ENCODE measurements at regions not wholly inside any gene's neighbourhood (a gene's known extent, or its start where the extent isn't known, plus 50 kb on each side); places are given as distances from the start of the nearest gene placed in this dataset.

- no peak overlapping the region for H3K4me2 ChIP-seq (ENCODE audit: low read depth, low read length)
- no peaks in the 10 kb centered on the region for H3K79me2 ChIP-seq (ENCODE audit: low read length)
- H3K4me1 ChIP-seq (ENCODE audit: low read length): no peaks in the 10 kb centered on the region
- no peaks in the 10 kb centered on the region for H3K36me3 ChIP-seq (replicated peaks; ENCODE audit: insufficient read depth, low read length)
- H3K9ac ChIP-seq (ENCODE audit: low read length): no peak overlapping the region
- H3K27me3 ChIP-seq (replicated peaks; ENCODE audit: insufficient read depth, low read length): no peaks in the 10 kb centered on the region
- no peak overlapping the region for H3K4me3 ChIP-seq (ENCODE audit: low read length)
- DNase-seq: no peak
- TF ChIP-seq, protein P1, sequence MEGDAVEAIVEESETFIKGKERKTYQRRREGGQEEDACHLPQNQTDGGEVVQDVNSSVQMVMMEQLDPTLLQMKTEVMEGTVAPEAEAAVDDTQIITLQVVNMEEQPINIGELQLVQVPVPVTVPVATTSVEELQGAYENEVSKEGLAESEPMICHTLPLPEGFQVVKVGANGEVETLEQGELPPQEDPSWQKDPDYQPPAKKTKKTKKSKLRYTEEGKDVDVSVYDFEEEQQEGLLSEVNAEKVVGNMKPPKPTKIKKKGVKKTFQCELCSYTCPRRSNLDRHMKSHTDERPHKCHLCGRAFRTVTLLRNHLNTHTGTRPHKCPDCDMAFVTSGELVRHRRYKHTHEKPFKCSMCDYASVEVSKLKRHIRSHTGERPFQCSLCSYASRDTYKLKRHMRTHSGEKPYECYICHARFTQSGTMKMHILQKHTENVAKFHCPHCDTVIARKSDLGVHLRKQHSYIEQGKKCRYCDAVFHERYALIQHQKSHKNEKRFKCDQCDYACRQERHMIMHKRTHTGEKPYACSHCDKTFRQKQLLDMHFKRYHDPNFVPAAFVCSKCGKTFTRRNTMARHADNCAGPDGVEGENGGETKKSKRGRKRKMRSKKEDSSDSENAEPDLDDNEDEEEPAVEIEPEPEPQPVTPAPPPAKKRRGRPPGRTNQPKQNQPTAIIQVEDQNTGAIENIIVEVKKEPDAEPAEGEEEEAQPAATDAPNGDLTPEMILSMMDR (IDR thresholded peaks at IDR 0.05; ENCODE audit: low read length): no peak
- TF ChIP-seq EZH2phosphoT487 (IDR thresholded peaks at IDR 0.05; ENCODE audit: low read length) (no peak), EZH2 (optimal IDR thresholded peaks at IDR 0.05; ENCODE audit: low read depth, low read length) (no peak)
- no peak overlapping the region for H2AFZ ChIP-seq (ENCODE audit: low read length)
- no peaks in the 10 kb centered on the region for H3K9me3 ChIP-seq (replicated peaks; ENCODE audit: insufficient read depth, low read length)
- H3F3A ChIP-seq (ENCODE audit: insufficient read depth, low read length): no peaks in the 10 kb centered on the region
- H4K20me1 ChIP-seq (ENCODE audit: insufficient read depth, low read length): no peaks in the 10 kb centered on the region
- no peaks in the 10 kb centered on the region for H3K9me2 ChIP-seq (replicated peaks; ENCODE audit: insufficient read depth, low read length)
- H3K27ac ChIP-seq (ENCODE audit: low read length): no peak overlapping the region
Observed at GRCh38 chr6:165793287-165793825, 130.3 kb upstream of the PDE10A start.

DNA sequence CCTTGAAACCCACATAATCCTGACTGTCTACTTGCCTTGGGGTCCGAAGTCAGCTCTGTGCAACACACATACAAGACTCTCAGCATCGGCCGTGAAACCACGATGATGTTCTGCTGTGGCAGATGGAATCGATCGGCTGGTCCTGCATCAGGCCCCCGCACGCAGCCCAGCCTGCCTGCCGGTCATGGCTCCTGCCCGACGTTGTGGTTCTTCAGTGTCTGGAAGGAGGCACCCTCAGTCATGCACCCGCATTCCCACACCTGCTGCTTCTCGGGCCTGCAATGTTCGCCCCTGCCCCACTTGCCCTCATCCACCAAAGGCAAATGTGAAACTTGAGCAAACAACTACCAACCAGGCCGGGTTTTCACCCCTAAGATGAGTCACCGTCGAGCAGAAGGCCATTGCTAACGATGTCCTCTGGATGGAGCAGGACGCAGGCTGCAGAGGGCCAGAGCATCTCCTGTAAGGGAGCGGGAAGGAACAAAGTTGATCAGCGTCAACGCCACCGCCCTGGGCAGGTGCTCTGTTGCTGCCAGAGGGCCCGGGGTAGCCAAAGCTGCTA is 128.9 kb upstream of the PDE10A start:
- no peaks in the 10 kb centered on the region for H3K79me2 ChIP-seq (ENCODE audit: low read length)
- no peak overlapping the region for H3K4me3 ChIP-seq (ENCODE audit: low read length)
- no peak overlapping the region for H3K9ac ChIP-seq (ENCODE audit: low read length)
- no peaks in the 10 kb centered on the region for H3K4me1 ChIP-seq (ENCODE audit: low read length)
- no peaks in the 10 kb centered on the region for H3K9me3 ChIP-seq (replicated peaks; ENCODE audit: insufficient read depth, low read length)
- no peak overlapping the region for H3K27ac ChIP-seq (ENCODE audit: low read length)
- H2AFZ ChIP-seq (ENCODE audit: low read length): no peak overlapping the region
- no peaks in the 10 kb centered on the region for H3K9me2 ChIP-seq (replicated peaks; ENCODE audit: insufficient read depth, low read length)
- no peak overlapping the region for H3K4me2 ChIP-seq (ENCODE audit: low read depth, low read length)
- no peaks in the 10 kb centered on the region for H3K36me3 ChIP-seq (replicated peaks; ENCODE audit: insufficient read depth, low read length)
- no peaks in the 10 kb centered on the region for H4K20me1 ChIP-seq (ENCODE audit: insufficient read depth, low read length)
- no peaks in the 10 kb centered on the region for H3F3A ChIP-seq (ENCODE audit: insufficient read depth, low read length)
- no peaks in the 10 kb centered on the region for H3K27me3 ChIP-seq (replicated peaks; ENCODE audit: insufficient read depth, low read length)
- TF ChIP-seq EZH2 (optimal IDR thresholded peaks at IDR 0.05; ENCODE audit: low read depth, low read length) (no peak), EZH2phosphoT487 (IDR thresholded peaks at IDR 0.05; ENCODE audit: low read length) (no peak)
- TF ChIP-seq, protein P1 (IDR thresholded peaks at IDR 0.05; ENCODE audit: low read length): no peak
- DNase-seq: no peak

DNA sequence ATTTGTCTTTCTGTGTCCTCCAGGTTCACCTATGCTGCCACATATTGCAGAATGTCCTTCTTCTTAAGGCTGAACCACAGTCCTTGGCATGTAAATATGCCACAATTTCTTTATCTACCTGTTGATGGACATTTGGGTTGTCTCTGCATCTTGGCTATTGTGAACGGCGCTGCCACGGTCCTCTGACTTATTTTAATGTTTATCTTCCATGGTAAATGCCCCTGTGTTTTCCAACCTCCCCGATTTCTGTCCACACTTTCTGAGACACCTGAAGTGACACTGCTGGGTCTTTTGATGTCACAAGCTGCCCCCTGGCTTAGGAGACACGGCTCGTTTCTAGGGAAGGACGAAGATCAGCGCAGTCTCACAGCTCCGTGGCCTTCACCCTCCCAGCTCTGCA is 128.3 kb upstream of the PDE10A start:
- TF ChIP-seq EZH2phosphoT487 (IDR thresholded peaks at IDR 0.05; ENCODE audit: low read length) (no peak), EZH2 (optimal IDR thresholded peaks at IDR 0.05; ENCODE audit: low read depth, low read length) (no peak)
- TF ChIP-seq, protein P1 (IDR thresholded peaks at IDR 0.05; ENCODE audit: low read length): no peak
- no peak overlapping the region for H3K4me3 ChIP-seq (ENCODE audit: low read length)
- no peak for DNase-seq
- H3K27ac ChIP-seq (ENCODE audit: low read length): no peak overlapping the region
- H3K9me2 ChIP-seq (replicated peaks; ENCODE audit: insufficient read depth, low read length): no peaks in the 10 kb centered on the region
- no peak overlapping the region for H2AFZ ChIP-seq (ENCODE audit: low read length)
- H3K27me3 ChIP-seq (replicated peaks; ENCODE audit: insufficient read depth, low read length): no peaks in the 10 kb centered on the region
- no peaks in the 10 kb centered on the region for H3F3A ChIP-seq (ENCODE audit: insufficient read depth, low read length)
- no peaks in the 10 kb centered on the region for H3K79me2 ChIP-seq (ENCODE audit: low read length)
- H3K36me3 ChIP-seq (replicated peaks; ENCODE audit: insufficient read depth, low read length): no peaks in the 10 kb centered on the region
- H3K4me2 ChIP-seq (ENCODE audit: low read depth, low read length): no peak overlapping the region
- H3K9me3 ChIP-seq (replicated peaks; ENCODE audit: insufficient read depth, low read length): no peaks in the 10 kb centered on the region
- H3K9ac ChIP-seq (ENCODE audit: low read length): no peak overlapping the region
- H3K4me1 ChIP-seq (ENCODE audit: low read length): no peaks in the 10 kb centered on the region
- H4K20me1 ChIP-seq (ENCODE audit: insufficient read depth, low read length): no peaks in the 10 kb centered on the region

Measured in MM.1S (cell line).